M059J (cell line): ENCODE measurements at regions not wholly inside any gene's neighbourhood (a gene's known extent, or its start where the extent isn't known, plus 50 kb on each side); places are given as distances from the start of the nearest gene placed in this dataset.
"Not testable (repeated sequence)": the region's sequence is repeated elsewhere in the genome, so short reads cannot be mapped to it uniquely, and the experiment has no call there.

Experiments used
- DNase-seq: peaks from one replicate; pipeline ENCODE4 v3.0.0-alpha.2; 2012; ENCODE audit warnings: low read depth

DNA sequence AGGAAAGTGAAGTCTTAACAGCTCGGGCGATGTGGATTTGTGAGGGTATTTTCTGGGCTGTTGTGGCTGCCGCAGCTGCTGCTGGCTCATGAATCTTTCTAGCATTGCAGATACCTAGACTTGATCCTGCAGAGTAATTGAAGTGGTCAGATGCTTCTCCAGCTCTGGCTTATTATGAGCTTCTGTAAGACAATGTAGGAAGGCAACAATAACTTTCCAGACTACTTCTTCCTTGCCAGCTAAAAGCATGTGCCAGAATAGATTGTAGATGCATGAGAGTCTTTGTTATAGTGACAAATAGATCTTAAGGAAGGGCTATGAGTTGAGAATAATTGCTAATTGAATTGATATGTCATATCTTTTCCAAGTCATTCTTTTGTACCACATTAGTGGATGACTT lies 461.4 kb upstream of the POT1 start:
- no peak for DNase-seq

DNA sequence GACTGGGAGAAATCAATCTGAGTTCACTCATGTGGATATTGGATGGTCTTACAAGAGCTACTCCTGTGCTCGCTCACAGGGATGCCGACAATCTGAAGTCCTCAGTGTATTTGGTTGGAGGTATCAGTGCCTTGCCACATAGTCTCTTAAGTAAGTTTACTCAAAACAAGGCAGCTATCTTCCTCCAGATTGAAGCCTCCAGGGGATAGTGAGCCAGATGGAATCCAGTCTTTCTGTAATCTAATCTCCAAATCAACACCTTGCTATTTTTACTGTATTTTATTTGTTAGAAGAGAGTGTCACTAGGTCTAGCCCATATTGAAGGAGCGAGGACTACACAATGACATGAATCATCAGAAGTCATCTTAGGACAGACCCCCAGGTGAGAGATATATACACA lies 456.6 kb upstream of the POT1 start:
- no peak for DNase-seq

DNA sequence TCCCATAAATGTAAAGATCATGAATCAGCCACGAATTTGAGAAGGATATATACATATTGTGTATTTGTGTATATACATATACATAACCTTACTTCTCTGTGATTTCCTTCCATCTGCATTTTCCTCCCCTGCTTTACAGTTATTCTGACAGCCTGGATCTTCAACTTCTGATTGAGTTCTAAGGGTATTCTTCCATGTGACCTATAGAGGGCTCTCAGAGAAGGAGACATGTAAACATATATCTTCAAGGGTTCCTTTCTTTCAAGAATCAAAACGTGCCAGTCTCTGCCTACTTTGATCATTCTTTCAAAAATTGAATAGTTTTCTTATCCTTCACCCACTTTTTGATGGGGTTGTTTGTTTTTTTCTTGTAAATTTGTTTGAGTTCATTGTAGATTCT lies 453.7 kb upstream of the POT1 start:
- DNase-seq, result no peak

DNA sequence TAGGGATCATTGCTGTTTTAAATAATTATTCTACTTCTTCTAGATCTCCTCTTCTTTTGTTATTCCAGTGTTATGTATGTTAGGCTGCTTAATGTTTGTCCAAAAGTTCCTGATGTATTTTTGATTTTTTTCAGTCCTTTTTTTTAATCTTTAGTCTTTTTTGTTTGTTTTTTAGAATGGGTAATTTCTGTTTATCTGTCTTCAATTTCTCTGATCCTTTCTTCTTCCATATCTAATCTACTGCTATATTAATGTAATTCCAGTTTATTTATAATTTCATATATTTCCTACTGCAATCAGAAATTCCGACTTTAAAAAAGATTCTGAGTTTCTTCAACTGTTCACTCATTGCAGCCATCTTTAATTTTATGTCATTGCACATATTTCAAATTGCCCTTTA lies 452.8 kb upstream of the POT1 start:
- DNase-seq, result no peak

GRCh38 chr7:125375942-125376341 lies 446.3 kb upstream of the POT1 start:
- DNase-seq, result no peak

GRCh38 chr7:125370502-125370901 lies 440.9 kb upstream of the POT1 start:
- DNase-seq, result no peak

GRCh38 chr7:125363873-125364272 lies 434.2 kb upstream of the POT1 start:
- no peak for DNase-seq

GRCh38 chr7:125358551-125359167 lies 429.0 kb upstream of the POT1 start:
- DNase-seq, result no peak

GRCh38 chr7:125357676-125358455 lies 428.2 kb upstream of the POT1 start:
- no peak for DNase-seq

DNA sequence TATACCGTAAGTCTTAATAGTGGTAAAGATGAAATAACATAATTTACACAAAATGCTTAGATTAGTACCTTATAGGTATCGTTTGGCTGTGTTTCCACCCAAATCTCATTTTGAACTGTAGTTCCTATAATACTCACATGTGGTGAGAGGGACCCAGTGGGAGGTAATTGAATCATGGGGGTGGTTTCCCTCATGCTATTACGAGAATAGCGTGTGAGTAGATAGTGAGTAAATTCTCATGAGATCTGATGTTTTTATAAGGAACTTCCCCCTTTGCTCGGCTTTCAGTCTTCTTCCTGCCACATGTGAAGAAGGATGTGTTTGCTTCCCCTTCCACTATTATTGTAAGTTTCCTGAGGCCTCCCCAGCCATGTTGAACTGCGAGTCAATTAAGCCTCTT lies 426.3 kb upstream of the POT1 start:
- DNase-seq, result no peak

DNA sequence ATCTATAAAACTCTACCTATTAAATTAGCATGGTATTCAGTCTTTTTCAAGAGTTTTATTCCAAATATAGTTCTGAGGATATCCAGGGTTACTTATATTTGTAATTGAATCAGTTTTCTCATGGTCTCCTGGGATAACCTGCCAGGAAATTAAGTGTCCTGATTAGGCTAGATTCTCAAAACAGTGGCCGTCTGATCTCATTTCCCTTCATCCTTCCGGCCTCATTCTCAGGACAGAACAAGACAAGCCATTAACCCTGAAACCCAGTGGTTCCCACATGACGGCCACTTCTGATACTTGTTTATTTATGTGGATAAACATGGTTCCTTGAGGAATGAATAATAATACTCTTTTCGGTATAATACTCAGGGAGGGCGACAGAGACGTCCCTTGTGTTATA lies 417.6 kb upstream of the POT1 start:
- DNase-seq, result no peak

DNA sequence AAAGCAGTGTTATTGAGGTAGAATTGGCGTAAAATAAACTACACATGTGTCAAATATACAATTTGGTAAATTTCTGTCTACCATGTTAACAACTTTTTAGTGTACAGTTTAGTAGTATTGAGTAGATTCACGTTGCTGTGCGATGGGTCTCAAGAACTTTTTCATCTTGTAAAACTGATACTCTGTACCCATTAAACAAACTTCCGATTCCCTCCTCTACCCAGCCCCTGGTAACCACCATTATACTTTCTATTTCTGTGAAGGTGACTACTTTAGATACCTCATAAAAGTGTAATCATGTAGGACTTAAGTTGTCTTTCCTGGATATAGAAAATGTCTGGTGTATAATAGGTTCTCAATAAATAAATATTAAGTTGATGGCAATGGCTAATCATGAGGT lies 408.5 kb upstream of the POT1 start:
- DNase-seq, result no peak

GRCh38 chr7:125336326-125336725 lies 406.7 kb upstream of the POT1 start:
- DNase-seq, result no peak

GRCh38 chr7:125326666-125327255 lies 397.1 kb upstream of the POT1 start:
- DNase-seq, result no peak

DNA sequence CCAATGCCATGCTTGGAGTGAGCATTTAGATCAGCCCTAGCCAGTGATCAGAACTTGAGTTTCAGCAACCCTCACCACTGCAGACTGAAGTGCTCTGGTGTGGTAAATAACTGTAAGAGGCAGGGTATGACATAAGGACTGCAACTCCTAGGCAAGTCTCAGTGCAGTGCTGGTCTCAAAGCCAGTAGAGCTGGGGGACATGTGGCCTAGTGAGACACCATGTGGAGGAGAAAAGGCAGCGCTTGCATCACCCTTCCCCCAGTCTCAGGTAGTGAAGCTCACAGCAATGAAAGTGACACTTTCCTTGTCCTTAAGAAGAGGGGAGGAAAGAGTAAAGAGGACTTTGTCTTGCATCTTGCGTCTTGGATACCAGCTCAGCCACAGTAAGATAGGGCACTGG lies 386.8 kb upstream of the POT1 start:
- no peak for DNase-seq

- no peak for DNase-seq
Measured at GRCh38 chr7:125299003-125299765, 369.6 kb upstream of the POT1 start.

DNA sequence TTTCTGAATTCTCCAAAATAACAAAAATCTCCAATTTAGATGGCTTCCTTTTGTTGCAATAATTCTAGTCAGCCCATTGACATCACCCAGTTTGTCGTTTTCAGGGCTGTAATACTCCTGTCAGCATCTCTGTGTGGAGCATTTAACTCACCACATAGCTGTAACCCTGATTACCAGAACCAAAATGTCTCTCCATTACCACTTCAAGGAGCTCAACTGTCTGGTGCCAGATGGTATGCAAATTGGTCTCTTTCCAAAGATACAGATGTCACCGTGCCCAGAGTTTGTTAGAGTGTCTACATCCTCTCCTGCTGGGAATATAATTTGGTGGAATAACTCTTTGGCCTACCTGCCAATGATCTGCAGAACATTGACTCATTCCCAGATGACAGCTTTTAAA lies 350.3 kb upstream of the POT1 start:
- no peak for DNase-seq

DNA sequence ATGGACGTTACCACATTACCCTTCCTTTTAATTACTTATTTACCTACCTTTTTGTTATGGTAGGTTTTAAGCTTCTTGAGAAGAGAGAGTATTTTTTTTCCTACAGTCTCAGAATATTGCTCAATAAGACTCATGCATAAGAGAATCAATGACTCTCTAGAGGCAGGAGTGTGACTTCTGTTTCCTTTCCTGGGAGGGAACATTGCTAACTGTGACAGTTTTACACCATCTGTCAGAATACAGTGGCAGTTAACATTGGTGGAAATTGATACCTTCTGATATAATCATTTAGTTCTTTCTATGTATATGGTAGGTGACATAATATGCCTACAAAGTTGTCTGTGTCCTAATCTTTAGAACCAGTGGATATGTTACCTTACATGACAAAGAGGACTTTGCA lies 348.7 kb upstream of the POT1 start:
- DNase-seq, result no peak

- DNase-seq, result not testable (repeated sequence)
Measured at GRCh38 chr7:125274742-125275141, 345.1 kb upstream of the POT1 start.

DNA sequence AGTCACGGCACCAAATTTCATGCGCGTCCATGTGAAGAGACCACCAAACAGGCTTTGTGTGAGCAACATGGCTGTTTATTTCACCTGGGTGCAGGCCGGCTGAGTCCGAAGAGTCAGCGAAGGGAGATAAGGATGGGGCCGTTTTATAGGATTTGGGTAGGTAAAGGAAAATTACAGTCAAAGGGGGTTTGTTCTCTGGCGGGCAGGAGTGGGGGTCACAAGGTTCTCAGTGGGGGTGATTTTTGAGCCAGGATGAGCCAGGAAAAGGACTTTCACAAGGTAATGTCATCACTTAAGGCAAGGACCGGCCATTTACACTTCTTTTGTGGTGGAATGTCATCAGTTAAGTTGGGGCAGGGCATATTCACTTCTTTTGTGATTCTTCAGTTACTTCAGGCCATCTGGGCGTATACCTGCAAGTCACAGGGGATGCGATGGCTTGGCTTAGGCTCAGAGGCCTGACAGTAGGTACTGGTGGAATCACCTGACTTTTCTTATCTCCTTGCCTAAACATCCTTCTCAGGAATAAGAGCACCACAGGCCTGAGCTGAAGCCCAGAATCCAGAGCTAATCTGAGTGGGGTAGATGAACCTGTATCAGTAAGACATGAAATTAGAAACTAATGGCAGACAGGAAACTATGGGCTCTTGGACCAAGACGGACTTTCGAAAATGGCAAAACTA lies 334.7 kb upstream of the POT1 start:
- DNase-seq, result not testable (repeated sequence)

- DNase-seq, result not testable (repeated sequence)
Measured at GRCh38 chr7:125258876-125259417, 329.3 kb upstream of the POT1 start.

DNA sequence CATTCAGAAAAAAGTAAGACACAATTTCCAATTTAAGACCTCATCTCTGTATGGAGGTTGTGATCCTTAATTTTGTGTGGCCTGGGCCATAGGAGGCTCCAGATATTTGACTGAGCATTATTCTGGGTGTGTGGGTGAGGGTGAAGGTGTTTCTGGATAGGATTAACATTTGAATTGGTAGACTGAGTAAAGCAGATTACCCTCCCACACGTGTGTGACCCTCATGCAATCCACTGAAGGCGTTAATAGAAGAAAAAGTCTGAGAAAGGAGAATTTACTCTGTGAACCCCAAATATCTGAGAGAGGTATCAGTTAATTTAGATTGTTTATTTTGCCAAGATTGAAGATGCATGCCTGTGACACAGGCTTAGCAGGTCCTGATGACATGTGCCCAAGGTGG lies 328.0 kb upstream of the POT1 start:
- no peak for DNase-seq
